ENCODE measurements at regions not wholly inside any gene's neighbourhood (a gene's known extent, or its start where the extent isn't known, plus 50 kb on each side); places are given as distances from the start of the nearest gene placed in this dataset.
"Not testable (repeated sequence)": the region's sequence is repeated elsewhere in the genome, so short reads cannot be mapped to it uniquely, and the experiment has no call there.

- Histone ChIP-seq H3K27me3 (ENCODE audit: low read depth) (no peaks in the 10 kb centered on the region), H3K36me3 (no peaks in the 10 kb centered on the region), H3K4me3 (no peak overlapping the region), H3K9me3 (replicated peaks) (peaks cover 2% of the 10 kb centered on the region), H3K4me1 (peaks cover 8% of the 10 kb centered on the region), H3K27ac (replicated peaks) (no peak overlapping the region)
- TF ChIP-seq, protein P1, sequence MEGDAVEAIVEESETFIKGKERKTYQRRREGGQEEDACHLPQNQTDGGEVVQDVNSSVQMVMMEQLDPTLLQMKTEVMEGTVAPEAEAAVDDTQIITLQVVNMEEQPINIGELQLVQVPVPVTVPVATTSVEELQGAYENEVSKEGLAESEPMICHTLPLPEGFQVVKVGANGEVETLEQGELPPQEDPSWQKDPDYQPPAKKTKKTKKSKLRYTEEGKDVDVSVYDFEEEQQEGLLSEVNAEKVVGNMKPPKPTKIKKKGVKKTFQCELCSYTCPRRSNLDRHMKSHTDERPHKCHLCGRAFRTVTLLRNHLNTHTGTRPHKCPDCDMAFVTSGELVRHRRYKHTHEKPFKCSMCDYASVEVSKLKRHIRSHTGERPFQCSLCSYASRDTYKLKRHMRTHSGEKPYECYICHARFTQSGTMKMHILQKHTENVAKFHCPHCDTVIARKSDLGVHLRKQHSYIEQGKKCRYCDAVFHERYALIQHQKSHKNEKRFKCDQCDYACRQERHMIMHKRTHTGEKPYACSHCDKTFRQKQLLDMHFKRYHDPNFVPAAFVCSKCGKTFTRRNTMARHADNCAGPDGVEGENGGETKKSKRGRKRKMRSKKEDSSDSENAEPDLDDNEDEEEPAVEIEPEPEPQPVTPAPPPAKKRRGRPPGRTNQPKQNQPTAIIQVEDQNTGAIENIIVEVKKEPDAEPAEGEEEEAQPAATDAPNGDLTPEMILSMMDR (IDR thresholded peaks at IDR 0.05; ENCODE audit: borderline replicate concordance): no peak
- intact Hi-C loops (cut with micrococcal nuclease): no loop called here
- DNase-seq: no peak
These were observed 76.7 kb upstream of the GDNF start for GRCh38 chr5:37916525-37916924.

GRCh38 chr5:37915097-37915736, 75.4 kb upstream of the GDNF start:
- intact Hi-C loops (cut with micrococcal nuclease): no loop called here
- H3K27ac ChIP-seq (replicated peaks): no peak overlapping the region
- no peaks in the 10 kb centered on the region for H3K36me3 ChIP-seq
- H3K9me3 ChIP-seq (replicated peaks): no peaks in the 10 kb centered on the region
- TF ChIP-seq, protein P1 (IDR thresholded peaks at IDR 0.05; ENCODE audit: borderline replicate concordance): no peak
- no peaks in the 10 kb centered on the region for H3K27me3 ChIP-seq (ENCODE audit: low read depth)
- H3K4me1 ChIP-seq: peaks cover 8% of the 10 kb centered on the region
- DNase-seq: no peak
- H3K4me3 ChIP-seq: no peak overlapping the region

- H3K9me3 ChIP-seq (replicated peaks); H3K4me3 ChIP-seq; H3K4me1 ChIP-seq; H3K36me3 ChIP-seq; H3K27me3 ChIP-seq (ENCODE audit: low read depth); H3K27ac ChIP-seq (replicated peaks); intact Hi-C loops (cut with micrococcal nuclease); DNase-seq: not testable (repeated sequence)
These were observed 69.9 kb upstream of the GDNF start for GRCh38 chr5:37909610-37910266.

DNA sequence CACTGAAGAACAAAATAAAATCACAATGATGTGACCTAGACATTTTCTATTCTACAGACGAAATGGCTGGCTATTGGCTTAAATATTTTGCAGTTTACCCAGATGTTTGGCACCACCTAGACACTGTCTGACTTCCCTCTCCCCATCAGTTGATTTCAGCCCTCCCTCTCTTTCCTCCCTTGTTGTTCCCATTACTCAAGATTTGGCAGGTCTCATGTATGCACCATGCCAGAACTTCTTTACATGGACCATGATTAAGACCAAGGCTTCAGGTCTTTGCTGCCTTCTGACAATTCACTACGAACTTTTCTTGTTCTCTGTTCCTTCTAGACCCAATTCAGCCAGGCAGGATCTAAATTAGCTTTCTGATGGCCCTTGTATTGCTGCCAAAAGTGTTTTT, 66.6 kb upstream of the GDNF start:
- Histone ChIP-seq H3K4me1 (peaks cover under 1% of the 10 kb centered on the region), H3K4me3 (no peak overlapping the region), H3K27ac (replicated peaks) (no peak overlapping the region), H3K36me3 (no peaks in the 10 kb centered on the region), H3K27me3 (ENCODE audit: low read depth) (no peaks in the 10 kb centered on the region), H3K9me3 (replicated peaks) (no peaks in the 10 kb centered on the region)
- TF ChIP-seq, protein P1 (IDR thresholded peaks at IDR 0.05; ENCODE audit: borderline replicate concordance): no peak
- intact Hi-C loops (cut with micrococcal nuclease): no loop called here
- DNase-seq: no peak

- no peak overlapping the region for H3K4me3 ChIP-seq
- H3K27ac ChIP-seq (replicated peaks): no peak overlapping the region
- intact Hi-C loops (cut with micrococcal nuclease): no loop called here
- H3K4me1 ChIP-seq: peaks cover 12% of the 10 kb centered on the region
- H3K36me3 ChIP-seq: no peaks in the 10 kb centered on the region
- H3K9me3 ChIP-seq (replicated peaks): no peaks in the 10 kb centered on the region
- H3K27me3 ChIP-seq (ENCODE audit: low read depth): no peaks in the 10 kb centered on the region
- DNase-seq: no peak
- TF ChIP-seq, protein P1 (IDR thresholded peaks at IDR 0.05; ENCODE audit: borderline replicate concordance): no peak
These were observed 65.4 kb upstream of the GDNF start for GRCh38 chr5:37905230-37905629.

DNA sequence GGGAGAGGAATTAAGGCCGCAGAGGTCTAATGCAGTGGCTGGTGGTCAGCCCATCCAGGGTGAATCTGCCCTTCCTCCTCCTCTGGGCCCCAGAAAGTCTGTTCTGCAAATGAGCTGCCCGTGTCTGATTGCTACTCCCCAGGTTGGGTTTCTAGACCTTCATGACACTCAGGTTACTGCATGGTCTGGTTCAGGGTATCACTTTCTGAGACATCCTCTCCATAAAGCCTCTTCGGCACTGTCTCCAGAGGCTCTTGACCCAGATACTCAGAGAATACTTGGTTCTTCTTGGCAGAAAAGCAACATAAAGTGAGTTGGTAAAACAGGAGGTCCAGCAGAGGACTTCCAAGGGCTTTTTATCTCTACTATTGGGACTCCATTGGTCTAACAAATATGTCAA, 62.5 kb upstream of the GDNF start:
- no peaks in the 10 kb centered on the region for H3K36me3 ChIP-seq
- peaks cover 12% of the 10 kb centered on the region for H3K4me1 ChIP-seq
- no peak for DNase-seq
- no peaks in the 10 kb centered on the region for H3K27me3 ChIP-seq (ENCODE audit: low read depth)
- no peak overlapping the region for H3K4me3 ChIP-seq
- intact Hi-C loops (cut with micrococcal nuclease): no loop called here
- TF ChIP-seq, protein P1 (IDR thresholded peaks at IDR 0.05; ENCODE audit: borderline replicate concordance): no peak
- H3K9me3 ChIP-seq (replicated peaks): no peaks in the 10 kb centered on the region
- H3K27ac ChIP-seq (replicated peaks): no peak overlapping the region

Data from left ventricle myocardium inferior (tissue), 1 donor.